SK-N-SH treated with all-trans-retinoic acid at 6 μM for 48 hours (cell line): ENCODE measurements at regions not wholly inside any gene's neighbourhood (a gene's known extent, or its start where the extent isn't known, plus 50 kb on each side); places are given as distances from the start of the nearest gene placed in this dataset.

Experiments
- ATAC-seq: fragments of 200-7000 bp; cut with Tn5 transposase; 3 replicates; pipeline ENCODE4 v1.9.1; 2020; ENCODE audit warnings: mild to moderate bottlenecking, moderate library complexity
- ARNTL ChIP-seq: fragments of 450-650 bp; formaldehyde crosslinking; IDR thresholded peaks from 2 replicates; pipeline ENCODE4 v1.5.0; 2020; ENCODE audit warnings: low read depth, mild to moderate bottlenecking, moderate library complexity, borderline replicate concordance
- BACH2 ChIP-seq: fragments of 250-450 bp; sonication (Bioruptor Pico); IDR thresholded peaks from 2 replicates; pipeline ENCODE4 v1.9.0; 2021; ENCODE audit warnings: mild to moderate bottlenecking, borderline replicate concordance
- CSDC2 ChIP-seq: fragments of 250-450 bp; sonication (Bioruptor Pico); IDR thresholded peaks from 2 replicates; pipeline ENCODE4 v1.5.0; 2020; ENCODE audit warnings: mild to moderate bottlenecking, moderate library complexity
- ESRRG ChIP-seq: fragments of 250-450 bp; sonication (Bioruptor Pico); IDR thresholded peaks from 2 replicates; pipeline ENCODE4 v1.6.1; 2021; ENCODE audit warnings: mild to moderate bottlenecking
- GLIS3 ChIP-seq: fragments of 250-450 bp; sonication (Bioruptor Pico); IDR thresholded peaks from 2 replicates; pipeline ENCODE4 v1.5.0; 2020; ENCODE audit warnings: mild to moderate bottlenecking, moderate library complexity
- ISL1 ChIP-seq: fragments of 250-450 bp; sonication (Bioruptor Pico); IDR thresholded peaks from 2 replicates; pipeline ENCODE4 v2.1.2; 2022; ENCODE audit warnings: mild to moderate bottlenecking, moderate library complexity
- OSR1 ChIP-seq: fragments of 250-450 bp; sonication (Bioruptor Pico); IDR thresholded peaks from 2 replicates; pipeline ENCODE4 v1.8.0; 2022; ENCODE audit warnings: moderate library complexity, mild to moderate bottlenecking, inconsistent platforms
- PATZ1 ChIP-seq: fragments of 250-450 bp; sonication (Bioruptor Pico); IDR thresholded peaks from 2 replicates; pipeline ENCODE4 v1.8.0; 2020; ENCODE audit warnings: mild to moderate bottlenecking, moderate library complexity, borderline replicate concordance
- PPARA ChIP-seq: fragments of 250-450 bp; sonication (Bioruptor Pico); IDR thresholded peaks from 2 replicates; pipeline ENCODE4 v1.5.0; 2020; ENCODE audit warnings: mild to moderate bottlenecking, borderline replicate concordance
- RARB ChIP-seq: fragments of 250-450 bp; sonication (Bioruptor Pico); IDR thresholded peaks from 2 replicates; pipeline ENCODE4 v1.8.0; 2021; ENCODE audit warnings: mild to moderate bottlenecking, moderate library complexity
- SNAI2 ChIP-seq: fragments of 250-450 bp; sonication (Bioruptor Pico); IDR thresholded peaks from 2 replicates; pipeline ENCODE4 v1.5.0; 2020; ENCODE audit warnings: mild to moderate bottlenecking, moderate library complexity
- TCF4 ChIP-seq: fragments of 250-450 bp; sonication (Bioruptor Pico); IDR thresholded peaks from 2 replicates; pipeline ENCODE4 v1.8.0; 2021; ENCODE audit warnings: mild to moderate bottlenecking, moderate library complexity, borderline replicate concordance
- TOX ChIP-seq: fragments of 250-450 bp; sonication (Bioruptor Pico); IDR thresholded peaks from 2 replicates; pipeline ENCODE4 v1.8.0; 2021; ENCODE audit warnings: mild to moderate bottlenecking, moderate library complexity, borderline replicate concordance
- ZC3H10 ChIP-seq: fragments of 250-450 bp; sonication (Bioruptor Pico); IDR thresholded peaks from 2 replicates; pipeline ENCODE4 v1.5.1; 2021; ENCODE audit warnings: mild to moderate bottlenecking, moderate library complexity
- ZFP3 ChIP-seq: fragments of 250-450 bp; sonication (Bioruptor Pico); IDR thresholded peaks from 2 replicates; pipeline ENCODE4 v1.5.0; 2020; ENCODE audit warnings: mild to moderate bottlenecking, moderate library complexity
- ZFP30 ChIP-seq: fragments of 450-650 bp; formaldehyde crosslinking; IDR thresholded peaks from 2 replicates; pipeline ENCODE4 v1.5.0; 2022; ENCODE audit warnings: mild to moderate bottlenecking, moderate library complexity
- ZNF565 ChIP-seq: fragments of 450-650 bp; formaldehyde crosslinking; conservative IDR thresholded peaks from 2 replicates; pipeline ENCODE4 v1.5.0; 2020; ENCODE audit warnings: low read depth, mild to moderate bottlenecking, moderate library complexity
- ZNF70 ChIP-seq: fragments of 450-650 bp; formaldehyde crosslinking; IDR thresholded peaks from 2 replicates; pipeline ENCODE4 v1.5.0; 2020; ENCODE audit warnings: mild to moderate bottlenecking, moderate library complexity
- ZNF8 ChIP-seq: fragments of 450-650 bp; formaldehyde crosslinking; IDR thresholded peaks from 2 replicates; pipeline ENCODE4 v1.5.0; 2020; ENCODE audit warnings: mild to moderate bottlenecking, moderate library complexity
- TF ChIP-seq, protein P1 (sequence below): fragments of 250-450 bp; sonication (Bioruptor Pico); IDR thresholded peaks from 2 replicates; pipeline ENCODE4 v1.5.1; 2020; ENCODE audit warnings: low read depth, mild to moderate bottlenecking, moderate library complexity
- TF ChIP-seq, protein P2 (sequence below): fragments of 250-450 bp; sonication (Bioruptor Pico); IDR thresholded peaks from 2 replicates; pipeline ENCODE4 v1.8.0; 2021; ENCODE audit warnings: low read depth, mild to moderate bottlenecking, moderate library complexity, borderline replicate concordance
- TF ChIP-seq, protein P3 (sequence below): fragments of 250-450 bp; sonication (Bioruptor Pico); IDR thresholded peaks from 2 replicates; pipeline ENCODE4 v1.5.0; 2020; ENCODE audit warnings: mild to moderate bottlenecking, moderate library complexity
- TF ChIP-seq, protein P4 (sequence below): fragments of 250-450 bp; sonication (Bioruptor Pico); IDR thresholded peaks from 2 replicates; pipeline ENCODE4 v1.5.1; 2021; ENCODE audit warnings: mild to moderate bottlenecking, moderate library complexity

- TF ChIP-seq ZFP30 (no peak), ESRRG (no peak), GLIS3 (CRISPR knock-in tag) (no peak), ZC3H10 (CRISPR knock-in tag) (no peak)
Measured at GRCh38 chr7:16236381-16236780, 185.0 kb downstream of the CRPPA start (continued).

GRCh38 chr7:16235147-16236114, 185.9 kb downstream of the CRPPA start:
- ATAC-seq: no peak
- TF ChIP-seq ZNF70 (no peak), CSDC2 (CRISPR knock-in tag) (no peak), ARNTL (CRISPR knock-in tag) (no peak), PPARA (CRISPR knock-in tag) (no peak), TCF4 (CRISPR knock-in tag) (peak; percentile 36; the same call in 1 of the 2 replicates), SNAI2 (CRISPR knock-in tag) (no peak), ZC3H10 (CRISPR knock-in tag) (peak; percentile 46; the same call in 1 of the 2 replicates), GLIS3 (CRISPR knock-in tag) (0 out of 2 replicates have a peak, but pooled peaks have one; percentile 13), RARB (CRISPR knock-in tag) (no peak), ZNF8 (CRISPR knock-in tag) (no peak), ZFP30 (no peak), TOX (CRISPR knock-in tag) (no peak), ZFP3 (CRISPR knock-in tag) (no peak), ESRRG (no peak), ZNF565 (CRISPR knock-in tag) (no peak), PATZ1 (CRISPR knock-in tag) (no peak), BACH2 (CRISPR knock-in tag) (no peak), ISL1 (CRISPR knock-in tag) (peak; percentile 62), OSR1 (CRISPR knock-in tag) (no peak)
- TF ChIP-seq, protein P1, sequence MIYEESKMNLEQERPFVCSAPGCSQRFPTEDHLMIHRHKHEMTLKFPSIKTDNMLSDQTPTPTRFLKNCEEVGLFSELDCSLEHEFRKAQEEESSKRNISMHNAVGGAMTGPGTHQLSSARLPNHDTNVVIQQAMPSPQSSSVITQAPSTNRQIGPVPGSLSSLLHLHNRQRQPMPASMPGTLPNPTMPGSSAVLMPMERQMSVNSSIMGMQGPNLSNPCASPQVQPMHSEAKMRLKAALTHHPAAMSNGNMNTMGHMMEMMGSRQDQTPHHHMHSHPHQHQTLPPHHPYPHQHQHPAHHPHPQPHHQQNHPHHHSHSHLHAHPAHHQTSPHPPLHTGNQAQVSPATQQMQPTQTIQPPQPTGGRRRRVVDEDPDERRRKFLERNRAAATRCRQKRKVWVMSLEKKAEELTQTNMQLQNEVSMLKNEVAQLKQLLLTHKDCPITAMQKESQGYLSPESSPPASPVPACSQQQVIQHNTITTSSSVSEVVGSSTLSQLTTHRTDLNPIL: no peak
- TF ChIP-seq, protein P2, sequence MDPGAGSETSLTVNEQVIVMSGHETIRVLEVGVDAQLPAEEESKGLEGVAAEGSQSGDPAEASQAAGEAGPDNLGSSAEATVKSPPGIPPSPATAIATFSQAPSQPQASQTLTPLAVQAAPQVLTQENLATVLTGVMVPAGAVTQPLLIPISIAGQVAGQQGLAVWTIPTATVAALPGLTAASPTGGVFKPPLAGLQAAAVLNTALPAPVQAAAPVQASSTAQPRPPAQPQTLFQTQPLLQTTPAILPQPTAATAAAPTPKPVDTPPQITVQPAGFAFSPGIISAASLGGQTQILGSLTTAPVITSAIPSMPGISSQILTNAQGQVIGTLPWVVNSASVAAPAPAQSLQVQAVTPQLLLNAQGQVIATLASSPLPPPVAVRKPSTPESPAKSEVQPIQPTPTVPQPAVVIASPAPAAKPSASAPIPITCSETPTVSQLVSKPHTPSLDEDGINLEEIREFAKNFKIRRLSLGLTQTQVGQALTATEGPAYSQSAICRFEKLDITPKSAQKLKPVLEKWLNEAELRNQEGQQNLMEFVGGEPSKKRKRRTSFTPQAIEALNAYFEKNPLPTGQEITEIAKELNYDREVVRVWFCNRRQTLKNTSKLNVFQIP (CRISPR knock-in tag): no peak
- TF ChIP-seq, protein P3, sequence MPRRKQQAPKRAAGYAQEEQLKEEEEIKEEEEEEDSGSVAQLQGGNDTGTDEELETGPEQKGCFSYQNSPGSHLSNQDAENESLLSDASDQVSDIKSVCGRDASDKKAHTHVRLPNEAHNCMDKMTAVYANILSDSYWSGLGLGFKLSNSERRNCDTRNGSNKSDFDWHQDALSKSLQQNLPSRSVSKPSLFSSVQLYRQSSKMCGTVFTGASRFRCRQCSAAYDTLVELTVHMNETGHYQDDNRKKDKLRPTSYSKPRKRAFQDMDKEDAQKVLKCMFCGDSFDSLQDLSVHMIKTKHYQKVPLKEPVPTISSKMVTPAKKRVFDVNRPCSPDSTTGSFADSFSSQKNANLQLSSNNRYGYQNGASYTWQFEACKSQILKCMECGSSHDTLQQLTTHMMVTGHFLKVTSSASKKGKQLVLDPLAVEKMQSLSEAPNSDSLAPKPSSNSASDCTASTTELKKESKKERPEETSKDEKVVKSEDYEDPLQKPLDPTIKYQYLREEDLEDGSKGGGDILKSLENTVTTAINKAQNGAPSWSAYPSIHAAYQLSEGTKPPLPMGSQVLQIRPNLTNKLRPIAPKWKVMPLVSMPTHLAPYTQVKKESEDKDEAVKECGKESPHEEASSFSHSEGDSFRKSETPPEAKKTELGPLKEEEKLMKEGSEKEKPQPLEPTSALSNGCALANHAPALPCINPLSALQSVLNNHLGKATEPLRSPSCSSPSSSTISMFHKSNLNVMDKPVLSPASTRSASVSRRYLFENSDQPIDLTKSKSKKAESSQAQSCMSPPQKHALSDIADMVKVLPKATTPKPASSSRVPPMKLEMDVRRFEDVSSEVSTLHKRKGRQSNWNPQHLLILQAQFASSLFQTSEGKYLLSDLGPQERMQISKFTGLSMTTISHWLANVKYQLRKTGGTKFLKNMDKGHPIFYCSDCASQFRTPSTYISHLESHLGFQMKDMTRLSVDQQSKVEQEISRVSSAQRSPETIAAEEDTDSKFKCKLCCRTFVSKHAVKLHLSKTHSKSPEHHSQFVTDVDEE (CRISPR knock-in tag): no peak
- TF ChIP-seq, protein P4, sequence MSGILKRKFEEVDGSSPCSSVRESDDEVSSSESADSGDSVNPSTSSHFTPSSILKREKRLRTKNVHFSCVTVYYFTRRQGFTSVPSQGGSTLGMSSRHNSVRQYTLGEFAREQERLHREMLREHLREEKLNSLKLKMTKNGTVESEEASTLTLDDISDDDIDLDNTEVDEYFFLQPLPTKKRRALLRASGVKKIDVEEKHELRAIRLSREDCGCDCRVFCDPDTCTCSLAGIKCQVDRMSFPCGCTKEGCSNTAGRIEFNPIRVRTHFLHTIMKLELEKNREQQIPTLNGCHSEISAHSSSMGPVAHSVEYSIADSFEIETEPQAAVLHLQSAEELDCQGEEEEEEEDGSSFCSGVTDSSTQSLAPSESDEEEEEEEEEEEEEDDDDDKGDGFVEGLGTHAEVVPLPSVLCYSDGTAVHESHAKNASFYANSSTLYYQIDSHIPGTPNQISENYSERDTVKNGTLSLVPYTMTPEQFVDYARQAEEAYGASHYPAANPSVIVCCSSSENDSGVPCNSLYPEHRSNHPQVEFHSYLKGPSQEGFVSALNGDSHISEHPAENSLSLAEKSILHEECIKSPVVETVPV (CRISPR knock-in tag): 0 out of 2 replicates have a peak, but pooled peaks have one; percentile 38
